GM12873 (cell line): ENCODE measurements at regions not wholly inside any gene's neighbourhood (a gene's known extent, or its start where the extent isn't known, plus 50 kb on each side); places are given as distances from the start of the nearest gene placed in this dataset.

Experiments
- CTCF ChIP-seq: IDR thresholded peaks from 2 replicates; pipeline ENCODE4 v1.5.1; 2012; ENCODE audit warnings: low read depth, mild to moderate bottlenecking, moderate library complexity, low read length, control low read depth; ENCODE audit not compliant: insufficient read depth; ENCODE audit errors: missing control alignments

GRCh38 chr3:146750196-146750595 lies 145.1 kb upstream of the PLSCR5 start:
- no peak for TF ChIP-seq CTCF

DNA sequence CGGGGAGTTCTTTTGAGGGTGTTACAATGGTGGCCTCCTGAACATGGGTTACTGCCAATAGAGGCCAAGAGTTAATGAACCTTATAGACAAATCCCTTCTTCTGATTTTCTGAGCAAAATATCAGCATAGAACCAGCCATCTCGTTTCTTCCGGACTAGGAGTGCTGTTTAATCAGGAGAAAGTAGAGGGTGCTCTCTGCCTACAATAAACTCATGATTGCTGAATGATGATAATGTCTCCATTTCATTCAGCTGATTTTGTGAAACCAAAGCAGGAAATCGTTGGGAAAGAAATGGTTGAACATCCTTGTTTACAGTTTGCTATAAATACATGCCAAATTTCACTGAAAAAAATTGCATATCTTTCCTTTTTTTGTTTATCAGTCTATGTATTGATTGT lies 142.8 kb upstream of the PLSCR5 start:
- peak; percentile 10 for TF ChIP-seq CTCF

- TF ChIP-seq CTCF: no peak
Measured at GRCh38 chr3:146747051-146747450, 141.9 kb upstream of the PLSCR5 start.

GRCh38 chr3:146746190-146746589 lies 141.0 kb upstream of the PLSCR5 start:
- no peak for TF ChIP-seq CTCF

GRCh38 chr3:146739203-146739671 lies 134.1 kb upstream of the PLSCR5 start:
- TF ChIP-seq CTCF: no peak

GRCh38 chr3:146732325-146732724 lies 127.2 kb upstream of the PLSCR5 start:
- no peak for TF ChIP-seq CTCF

- no peak for TF ChIP-seq CTCF
Measured at GRCh38 chr3:146715170-146715569, 110.0 kb upstream of the PLSCR5 start.
